GM06990 (cell line): ENCODE measurements at regions not wholly inside any gene's neighbourhood (a gene's known extent, or its start where the extent isn't known, plus 50 kb on each side); places are given as distances from the start of the nearest gene placed in this dataset.
"Not testable (repeated sequence)": the region's sequence is repeated elsewhere in the genome, so short reads cannot be mapped to it uniquely, and the experiment has no call there.

ENCODE experiments used
- DNase-seq: peaks from one replicate; pipeline ENCODE4 v3.0.0-alpha.2; 2011; ENCODE audit not compliant: insufficient read length; ENCODE audit errors: extremely low read depth
- H3K27me3 ChIP-seq: replicated peaks from 2 replicates; pipeline ENCODE4 v1.6.0; 2011; ENCODE audit warnings: low read length; ENCODE audit not compliant: control insufficient read depth, insufficient read depth
- H3K36me3 ChIP-seq: 2 replicates; pipeline ENCODE4 v1.5.1; 2011; ENCODE audit warnings: low read length; ENCODE audit not compliant: control insufficient read depth, insufficient read depth
- H3K4me3 ChIP-seq: replicated peaks from 2 replicates; pipeline ENCODE4 v1.5.1; 2011; ENCODE audit warnings: low read depth, mild to moderate bottlenecking, control low read depth, low read length
- TF ChIP-seq, protein P1 (sequence below): IDR thresholded peaks from 2 replicates; pipeline ENCODE4 v1.5.1; 2011; ENCODE audit warnings: low read length, control low read depth, mild to moderate bottlenecking, inconsistent platforms; ENCODE audit not compliant: insufficient read depth, poor library complexity, severe bottlenecking

- no peak overlapping the region for H3K4me3 ChIP-seq
These were observed 263.8 kb upstream of the CDH19 start for GRCh38 chr18:66867653-66868052.

DNA sequence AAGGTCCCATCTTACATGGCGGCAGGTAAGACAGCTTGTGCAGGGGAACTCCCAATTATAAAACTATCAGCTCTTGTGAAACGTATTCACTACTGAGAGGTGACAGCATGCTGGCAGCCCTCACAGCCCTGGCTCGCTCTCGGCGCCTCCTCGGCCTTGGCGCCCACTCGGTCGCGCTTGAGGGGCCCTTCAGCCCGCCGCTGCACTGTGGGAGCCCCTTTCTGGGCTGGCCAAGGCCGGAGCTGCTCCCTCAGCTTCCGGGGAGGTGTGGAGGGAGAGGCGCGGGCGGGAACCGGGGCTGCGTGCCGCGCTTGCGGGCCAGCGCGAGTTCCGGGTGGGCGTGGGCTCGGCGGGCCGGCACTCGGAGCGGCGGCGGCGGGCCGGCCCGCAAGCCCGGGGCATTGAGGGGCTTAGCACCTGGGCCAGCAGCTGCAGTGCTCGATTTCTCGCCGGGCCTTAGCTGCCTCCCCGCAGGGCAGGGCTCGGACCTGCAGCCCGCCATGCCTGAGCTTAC, 262.6 kb upstream of the CDH19 start:
- H3K27me3 ChIP-seq, H3K4me3 ChIP-seq, DNase-seq, H3K36me3 ChIP-seq: not testable (repeated sequence)

More at GRCh38 chr18:66867653-66868052, 263.8 kb upstream of the CDH19 start:
- Histone ChIP-seq H3K36me3 (no peaks in the 10 kb centered on the region), H3K27me3 (no peaks in the 10 kb centered on the region)
- no peak for DNase-seq
- TF ChIP-seq, protein P1, sequence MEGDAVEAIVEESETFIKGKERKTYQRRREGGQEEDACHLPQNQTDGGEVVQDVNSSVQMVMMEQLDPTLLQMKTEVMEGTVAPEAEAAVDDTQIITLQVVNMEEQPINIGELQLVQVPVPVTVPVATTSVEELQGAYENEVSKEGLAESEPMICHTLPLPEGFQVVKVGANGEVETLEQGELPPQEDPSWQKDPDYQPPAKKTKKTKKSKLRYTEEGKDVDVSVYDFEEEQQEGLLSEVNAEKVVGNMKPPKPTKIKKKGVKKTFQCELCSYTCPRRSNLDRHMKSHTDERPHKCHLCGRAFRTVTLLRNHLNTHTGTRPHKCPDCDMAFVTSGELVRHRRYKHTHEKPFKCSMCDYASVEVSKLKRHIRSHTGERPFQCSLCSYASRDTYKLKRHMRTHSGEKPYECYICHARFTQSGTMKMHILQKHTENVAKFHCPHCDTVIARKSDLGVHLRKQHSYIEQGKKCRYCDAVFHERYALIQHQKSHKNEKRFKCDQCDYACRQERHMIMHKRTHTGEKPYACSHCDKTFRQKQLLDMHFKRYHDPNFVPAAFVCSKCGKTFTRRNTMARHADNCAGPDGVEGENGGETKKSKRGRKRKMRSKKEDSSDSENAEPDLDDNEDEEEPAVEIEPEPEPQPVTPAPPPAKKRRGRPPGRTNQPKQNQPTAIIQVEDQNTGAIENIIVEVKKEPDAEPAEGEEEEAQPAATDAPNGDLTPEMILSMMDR, result no peak

DNA sequence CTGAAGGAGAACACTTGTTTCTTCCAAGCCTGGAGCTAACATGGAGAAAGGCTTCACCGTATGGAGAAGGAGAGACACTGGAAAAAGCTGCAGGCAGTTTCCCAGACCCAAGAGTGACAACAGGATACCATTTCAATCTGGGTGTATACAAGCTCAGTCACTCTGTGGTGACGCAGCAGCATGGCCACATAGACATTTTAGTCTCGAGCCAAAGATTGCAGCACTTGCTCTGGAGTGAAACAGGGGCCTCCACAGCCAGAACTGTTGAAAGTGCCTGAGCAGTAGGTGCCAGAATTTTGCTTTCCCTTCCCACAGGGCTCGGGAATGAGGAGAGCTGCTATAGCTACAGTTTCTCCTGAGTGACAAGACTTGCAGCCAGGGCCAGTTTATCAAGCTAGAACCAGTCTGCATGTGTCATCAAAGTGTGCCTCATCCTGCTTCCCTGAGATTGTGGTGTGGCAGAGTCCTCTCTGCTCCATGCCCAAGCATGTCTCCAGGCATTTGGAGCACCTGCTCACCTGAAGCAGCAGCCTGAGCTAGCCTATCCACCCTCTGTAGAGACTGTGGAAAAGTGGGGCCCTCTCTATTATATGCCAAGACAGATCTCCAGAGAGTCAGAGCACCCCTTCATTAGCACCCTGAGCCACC, 234.6 kb upstream of the CDH19 start:
- no peak for DNase-seq
- no peaks in the 10 kb centered on the region for H3K27me3 ChIP-seq
- TF ChIP-seq, protein P1, result no peak

GRCh38 chr18:66833646-66834045, 229.8 kb upstream of the CDH19 start:
- TF ChIP-seq, protein P1, result no peak
- no peak overlapping the region for H3K4me3 ChIP-seq
- H3K36me3 ChIP-seq, result no peaks in the 10 kb centered on the region
- H3K27me3 ChIP-seq, result no peaks in the 10 kb centered on the region
- no peak for DNase-seq

More for the DNA sequence above, 234.6 kb upstream of the CDH19 start:
- Histone ChIP-seq H3K36me3 (no peaks in the 10 kb centered on the region), H3K4me3 (no peak overlapping the region)

DNA sequence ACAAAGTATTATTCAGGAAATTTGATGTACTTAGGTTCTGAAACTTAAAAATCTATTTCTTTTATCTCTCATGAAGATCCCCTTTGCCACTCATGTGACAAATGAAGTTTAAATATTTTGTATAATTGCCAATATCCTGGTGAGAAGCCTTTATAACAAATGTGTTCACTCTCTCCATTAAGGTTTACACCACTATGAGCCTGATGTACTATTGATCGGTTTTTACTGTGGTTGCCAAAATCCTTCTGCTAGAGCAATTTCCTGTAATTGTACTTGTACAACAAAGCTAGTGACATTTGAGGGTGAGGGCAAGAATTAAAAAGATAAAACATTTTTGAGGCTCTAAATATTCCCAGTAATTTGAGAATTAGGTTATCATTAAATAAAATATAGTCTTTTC, 222.3 kb upstream of the CDH19 start:
- H3K4me3 ChIP-seq, result no peak overlapping the region
- DNase-seq, result no peak
- TF ChIP-seq, protein P1, result no peak

DNA sequence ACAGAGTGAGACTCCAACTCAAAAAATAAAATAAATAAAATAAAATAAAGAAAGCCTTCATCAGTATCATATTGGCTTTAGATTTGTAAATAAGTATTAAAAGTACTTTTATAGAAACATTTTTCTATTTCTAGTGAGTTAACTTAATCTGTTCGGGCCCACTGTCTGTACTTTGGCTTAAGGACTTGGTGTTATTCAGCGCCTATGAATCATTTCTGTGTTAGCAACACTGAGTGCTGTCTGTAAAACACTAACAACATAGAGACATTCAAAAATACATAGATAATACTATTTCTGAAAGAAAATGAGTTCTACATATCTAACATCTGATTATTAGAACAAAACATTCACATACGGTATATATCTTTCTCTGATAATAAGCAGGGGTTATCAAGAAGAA, 221.5 kb upstream of the CDH19 start:
- TF ChIP-seq, protein P1, result no peak
- Histone ChIP-seq H3K4me3 (no peak overlapping the region), H3K27me3 (no peaks in the 10 kb centered on the region), H3K36me3 (no peaks in the 10 kb centered on the region)
- no peak for DNase-seq

More for the DNA sequence above, 222.3 kb upstream of the CDH19 start:
- H3K27me3 ChIP-seq, result no peaks in the 10 kb centered on the region
- no peaks in the 10 kb centered on the region for H3K36me3 ChIP-seq
